ENCODE measurements at regions not wholly inside any gene's neighbourhood (a gene's known extent, or its start where the extent isn't known, plus 50 kb on each side); places are given as distances from the start of the nearest gene placed in this dataset.

- peak overlapping the region; percentile 29 for H2AFZ ChIP-seq (ENCODE audit: insufficient read depth, low read depth, low read length, poor library complexity, severe bottlenecking)
- ATAC-seq (ENCODE audit: low read depth) = peak; percentile 79
- TF ChIP-seq EZH2 (IDR thresholded peaks at IDR 0.05; ENCODE audit: borderline replicate concordance, insufficient read depth, low read depth, low read length, poor library complexity, severe bottlenecking) = no peak
- TF ChIP-seq CTCF (IDR thresholded peaks at IDR 0.05) = no peak
- peak overlapping the region; percentile 92 to 95 for H3K27ac ChIP-seq (ENCODE audit: low read length in 2 of 2)
- intact Hi-C loops (cut with micrococcal nuclease) = loop anchor here (1.0 to 10.0 kb wide), 6 partner anchors 41 to 638 kb away; partner anchors contain the start of gene TRIM13
- H3K4me1 Mint-ChIP-seq = peaks cover 44% of the 10 kb centered on the region
- peak overlapping the region; percentile 96 for H3K27ac Mint-ChIP-seq
- peak overlapping the region; percentile 21 for H3K9ac ChIP-seq (ENCODE audit: low read length)
- peak overlapping the region; percentile 43 for H3K4me2 ChIP-seq (replicated peaks; ENCODE audit: low read depth, low read length, poor library complexity, severe bottlenecking)
- no peaks in the 10 kb centered on the region for H3K27me3 Mint-ChIP-seq
- H3K9me3 ChIP-seq (ENCODE audit: control extremely low read depth in 1 of 3, control insufficient read depth in 2 of 3, insufficient read depth in 1 of 3, low read length in 2 of 3) = no peaks in the 10 kb centered on the region
- peak overlapping the region; percentile 63 for H3K4me3 Mint-ChIP-seq
- peaks cover 26 to 30% of the 10 kb centered on the region in 2 donors for H3K4me1 ChIP-seq (ENCODE audit: control insufficient read depth in 2 of 2, insufficient read depth in 2 of 2, low read length in 2 of 2)
- no peaks in the 10 kb centered on the region for H3K36me3 ChIP-seq (replicated peaks in 1 of 2; ENCODE audit: control extremely low read depth in 1 of 2, control insufficient read depth in 1 of 2, extremely low read depth in 1 of 2, insufficient read depth in 2 of 2, low read length in 1 of 2)
- 16% methylated on average over 2 of the region's 3 CpGs for WGBS (ENCODE audit: insufficient coverage)
- CTCF ChIA-PET = interaction anchor here (0.7 to 2.8 kb wide), 15 partner anchors 15 to 638 kb away, joined by 3 to 14 read pairs (median 3); partner anchors contain the start of gene TRIM13
- POLR2A ChIA-PET = interaction anchor here (0.9 to 1.6 kb wide), 8 partner anchors 10 to 638 kb away, joined by 3 to 9 read pairs (median 4); partner anchors contain the start of gene TRIM13
- H3K4me3 ChIP-seq (ENCODE audit: control extremely low read depth in 1 of 5, extremely low read depth in 1 of 5, insufficient read depth in 1 of 5, low read depth in 2 of 5, low read length in 4 of 5) = no peak overlapping the region
- no peaks in the 10 kb centered on the region for H3K79me2 ChIP-seq (ENCODE audit: control insufficient read depth, insufficient read depth, low read length)
- peak; percentile 90 for DNase-seq
- no peaks in the 10 kb centered on the region for H4K20me1 ChIP-seq (ENCODE audit: control insufficient read depth, insufficient read depth, low read length, poor library complexity, severe bottlenecking)
- no peaks in the 10 kb centered on the region for H3K9me3 Mint-ChIP-seq (ENCODE audit: insufficient read depth)
- no peaks in the 10 kb centered on the region for H3K27me3 ChIP-seq (replicated peaks in 1 of 4; ENCODE audit: control extremely low read depth in 1 of 4, control insufficient read depth in 3 of 4, insufficient read depth in 4 of 4, low read length in 3 of 4)
These were observed 208.0 kb downstream of the DLEU7 start for GRCh38 chr13:50635504-50635903.

- peak overlapping the region; percentile 29 for H2AFZ ChIP-seq (ENCODE audit: insufficient read depth, low read depth, low read length, poor library complexity, severe bottlenecking)
- peak overlapping the region; percentile 92 to 95 for H3K27ac ChIP-seq (ENCODE audit: low read length in 2 of 2)
- DNase-seq (peak; percentile 84), ATAC-seq (ENCODE audit: low read depth) (peak; percentile 77)
- WGBS (ENCODE audit: insufficient coverage) = 89% methylated on average over 5 of the region's 7 CpGs
- H3K79me2 ChIP-seq (ENCODE audit: control insufficient read depth, insufficient read depth, low read length) = no peaks in the 10 kb centered on the region
- no peaks in the 10 kb centered on the region for H3K36me3 ChIP-seq (replicated peaks in 1 of 2; ENCODE audit: control extremely low read depth in 1 of 2, control insufficient read depth in 1 of 2, extremely low read depth in 1 of 2, insufficient read depth in 2 of 2, low read length in 1 of 2)
- CTCF ChIA-PET = interaction anchor here (0.7 to 2.8 kb wide), 15 partner anchors 15 to 639 kb away, joined by 3 to 14 read pairs (median 3); partner anchors contain the start of gene TRIM13
- Mint-ChIP-seq H3K9me3 (ENCODE audit: insufficient read depth) (no peaks in the 10 kb centered on the region), H3K27me3 (no peaks in the 10 kb centered on the region), H3K27ac (peak overlapping the region; percentile 96), H3K4me3 (peak overlapping the region; percentile 63), H3K4me1 (peaks cover 44% of the 10 kb centered on the region)
- peak overlapping the region; percentile 43 for H3K4me2 ChIP-seq (replicated peaks; ENCODE audit: low read depth, low read length, poor library complexity, severe bottlenecking)
- peak overlapping the region; percentile 21 for H3K9ac ChIP-seq (ENCODE audit: low read length)
- POLR2A ChIA-PET = interaction anchor here (0.7 to 1.4 kb wide), 8 partner anchors 38 to 639 kb away, joined by 3 to 9 read pairs (median 4); partner anchors contain the start of genes RNASEH2B and TRIM13
- TF ChIP-seq EZH2 (IDR thresholded peaks at IDR 0.05; ENCODE audit: borderline replicate concordance, insufficient read depth, low read depth, low read length, poor library complexity, severe bottlenecking) (no peak), CTCF (IDR thresholded peaks at IDR 0.05) (no peak)
- no peak overlapping the region for H3K4me3 ChIP-seq (ENCODE audit: control extremely low read depth in 1 of 5, extremely low read depth in 1 of 5, insufficient read depth in 1 of 5, low read depth in 2 of 5, low read length in 4 of 5)
- H3K4me1 ChIP-seq (ENCODE audit: control insufficient read depth in 2 of 2, insufficient read depth in 2 of 2, low read length in 2 of 2) = peaks cover 26 to 30% of the 10 kb centered on the region in 2 donors
- intact Hi-C loops (cut with micrococcal nuclease) = loop anchor here (2.0 to 10.0 kb wide), 5 partner anchors 165 to 639 kb away; partner anchors contain the start of gene TRIM13
- H3K27me3 ChIP-seq (replicated peaks in 1 of 4; ENCODE audit: control extremely low read depth in 1 of 4, control insufficient read depth in 3 of 4, insufficient read depth in 4 of 4, low read length in 3 of 4) = no peaks in the 10 kb centered on the region
- H3K9me3 ChIP-seq (ENCODE audit: control extremely low read depth in 1 of 3, control insufficient read depth in 2 of 3, insufficient read depth in 1 of 3, low read length in 2 of 3) = no peaks in the 10 kb centered on the region
- no peaks in the 10 kb centered on the region for H4K20me1 ChIP-seq (ENCODE audit: control insufficient read depth, insufficient read depth, low read length, poor library complexity, severe bottlenecking)
These were observed 207.3 kb downstream of the DLEU7 start for GRCh38 chr13:50636007-50636704.
